Amniotic stem cell (primary cell): ENCODE measurements at regions not wholly inside any gene's neighbourhood (a gene's known extent, or its start where the extent isn't known, plus 50 kb on each side); places are given as distances from the start of the nearest gene placed in this dataset.

Experiments
- DNase-seq: peaks from one replicate; lab custom pipeline; 2025; lab: John Stamatoyannopoulos, UW

DNA sequence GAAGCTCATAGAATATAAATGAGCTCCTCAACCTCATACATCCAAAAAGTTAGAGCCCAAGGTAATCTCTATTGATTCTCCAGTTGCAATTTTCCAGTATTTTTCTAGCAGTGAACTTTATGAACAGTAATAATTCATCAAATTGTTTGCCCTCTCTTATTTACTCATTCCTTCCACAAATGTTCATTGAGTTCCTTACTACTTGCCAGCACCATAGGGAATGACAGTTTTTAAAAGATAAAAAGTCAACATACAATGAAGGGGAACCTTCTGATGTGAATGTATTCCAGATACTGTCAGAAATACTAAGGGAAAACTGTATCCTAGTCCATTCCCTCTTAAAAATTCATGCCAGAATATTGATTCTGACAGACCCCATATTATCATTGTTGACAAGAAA, 277.0 kb upstream of the C1orf87 start:
- DNase-seq, result no peak

DNA sequence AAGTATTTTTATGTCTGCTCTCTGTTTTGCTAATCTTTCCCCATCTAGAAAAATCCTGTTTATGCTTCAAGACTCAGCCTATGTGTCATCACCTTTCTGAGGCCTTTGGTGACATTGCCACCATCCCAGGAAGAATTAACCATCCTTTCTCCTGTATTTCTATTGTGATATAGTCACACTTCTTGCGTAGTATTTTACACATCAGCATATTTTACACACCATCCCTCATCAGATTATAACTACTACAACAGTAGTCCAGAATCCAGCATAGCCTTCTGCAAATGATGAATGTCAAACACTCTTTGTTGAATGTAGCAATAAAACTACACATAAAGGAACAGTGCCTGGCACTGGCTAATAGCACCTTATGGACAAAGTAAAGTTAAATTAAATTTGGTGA, 275.3 kb upstream of the C1orf87 start:
- no peak for DNase-seq

DNA sequence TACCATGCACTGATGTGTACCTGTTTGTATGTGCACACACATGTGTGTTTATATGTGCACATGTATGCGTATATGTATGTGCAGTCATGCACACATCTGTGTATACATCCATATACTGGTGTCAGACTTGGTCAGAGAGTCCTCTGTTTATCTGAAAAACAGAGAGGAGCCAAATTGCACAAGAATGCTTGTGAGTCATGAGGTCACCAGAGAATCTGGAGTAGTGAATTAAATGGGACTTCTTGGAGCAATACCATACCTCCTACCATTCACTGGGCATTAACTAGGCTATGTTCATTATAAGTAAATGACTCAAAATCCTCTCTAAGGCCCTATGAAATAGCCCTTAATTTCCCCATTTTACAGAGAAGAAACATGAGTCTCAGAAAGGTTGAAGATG, 272.1 kb upstream of the C1orf87 start:
- DNase-seq, result no peak

DNA sequence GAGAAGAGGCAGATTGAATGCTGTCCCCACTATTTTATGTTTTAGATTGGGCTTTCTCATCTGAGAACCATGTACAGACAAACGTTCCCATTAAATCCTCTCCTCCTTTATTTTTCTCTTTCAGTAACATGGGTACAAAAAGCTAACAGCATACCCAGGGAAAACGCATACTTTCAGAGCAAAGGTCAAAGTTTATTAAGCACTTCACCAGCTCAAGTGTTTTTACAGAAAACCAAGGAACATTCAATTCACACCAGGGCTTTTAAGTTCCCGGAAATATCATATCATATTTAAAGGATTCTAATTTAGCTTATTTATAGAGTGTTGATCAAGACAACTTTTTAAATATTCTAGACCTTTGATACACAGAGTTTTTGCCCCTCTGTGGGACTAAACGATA, 271.5 kb upstream of the C1orf87 start:
- DNase-seq, result no peak

DNA sequence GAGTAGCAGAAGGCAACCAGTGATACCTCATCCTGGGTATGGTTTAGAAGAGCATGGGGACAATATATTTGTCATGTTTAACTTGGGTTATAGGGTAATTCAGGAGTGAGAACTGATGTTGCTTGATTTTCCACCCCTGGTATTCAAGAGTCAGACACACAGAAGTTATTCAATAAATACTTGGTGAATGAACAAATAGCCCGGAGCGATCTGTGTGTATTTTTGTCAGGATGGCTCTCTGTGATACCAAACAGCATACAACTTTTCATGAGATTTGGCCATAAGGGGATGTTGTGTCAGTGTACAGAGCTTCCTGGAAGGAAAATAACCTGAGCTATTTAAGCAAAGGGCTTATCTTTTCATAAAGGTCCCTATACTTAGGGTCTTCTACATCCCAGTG, 270.2 kb upstream of the C1orf87 start:
- DNase-seq, result no peak

DNA sequence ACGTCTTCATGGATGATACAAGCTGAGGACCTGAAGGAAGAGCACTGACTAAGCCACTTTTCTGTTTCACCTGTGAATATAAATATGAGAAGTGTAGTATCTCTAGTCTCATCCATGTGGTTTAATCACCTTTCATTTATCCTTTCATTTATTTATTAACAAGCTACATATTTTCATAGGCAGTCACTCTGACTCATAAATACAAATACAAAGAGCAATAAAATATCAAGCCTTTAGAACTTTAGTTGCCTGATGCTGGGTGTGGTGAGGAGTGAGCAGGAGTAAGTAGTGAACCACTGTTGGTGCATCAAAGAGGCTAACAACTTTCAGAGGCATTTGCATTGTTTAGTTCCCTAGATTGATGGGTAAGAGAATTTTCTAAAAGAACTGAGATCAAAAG, 269.0 kb upstream of the C1orf87 start:
- no peak for DNase-seq

DNA sequence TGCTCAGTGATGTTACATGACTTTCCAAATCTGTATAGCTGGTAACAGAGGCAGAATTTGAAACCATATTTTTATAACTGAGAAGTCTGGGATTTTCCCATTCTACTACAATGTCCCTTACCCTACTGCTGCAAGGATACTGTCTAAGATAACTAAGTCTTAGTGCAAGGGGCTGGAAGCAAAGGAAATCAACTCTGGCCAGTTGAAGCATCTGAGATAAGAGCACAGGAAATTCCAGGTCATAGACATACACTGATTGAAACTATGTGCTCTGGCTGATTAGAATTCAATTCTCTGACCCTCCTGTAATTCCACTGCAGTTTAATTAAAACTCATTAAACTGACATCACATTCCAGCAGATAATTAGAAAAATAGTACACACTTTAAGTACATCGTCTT, 267.7 kb upstream of the C1orf87 start:
- no peak for DNase-seq

DNA sequence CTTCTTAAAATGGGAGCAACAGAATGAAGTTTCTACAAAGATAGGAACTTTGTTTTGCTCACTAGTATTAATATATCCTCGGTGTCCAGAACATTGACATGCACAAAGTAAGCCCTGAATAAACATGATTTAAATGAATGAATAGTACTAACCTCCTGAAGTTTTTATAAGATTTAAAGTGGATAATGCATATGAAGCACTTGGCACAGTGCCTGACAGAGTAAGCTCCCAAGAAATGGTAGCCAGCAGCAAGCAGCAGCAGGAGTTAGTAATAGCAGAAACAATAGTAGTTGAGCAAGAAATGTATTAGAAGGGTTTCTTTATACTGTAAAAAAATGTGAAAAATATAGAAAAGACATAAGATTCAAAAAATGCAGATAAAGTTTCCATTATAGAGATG, 258.1 kb upstream of the C1orf87 start:
- DNase-seq, result no peak

DNA sequence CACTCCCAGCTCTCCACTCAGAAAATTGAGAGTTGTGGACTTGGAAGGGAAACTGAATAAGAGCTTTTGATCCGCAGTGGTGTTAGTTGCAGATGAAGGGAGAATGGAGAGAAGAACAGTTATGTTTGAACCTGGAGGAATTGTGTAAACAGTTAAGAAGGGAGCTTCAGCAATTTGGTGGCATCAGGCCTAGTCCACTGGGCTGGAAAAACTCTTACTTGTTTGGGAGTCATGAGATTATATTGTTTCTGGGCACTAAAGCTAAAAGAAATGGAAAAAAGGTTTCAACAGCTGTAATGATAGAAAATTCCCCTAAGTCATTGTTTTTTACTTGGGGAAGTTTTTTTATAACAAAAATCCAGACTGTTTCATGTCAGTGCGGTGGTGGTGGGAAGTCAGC, 256.1 kb upstream of the C1orf87 start:
- DNase-seq, result no peak

DNA sequence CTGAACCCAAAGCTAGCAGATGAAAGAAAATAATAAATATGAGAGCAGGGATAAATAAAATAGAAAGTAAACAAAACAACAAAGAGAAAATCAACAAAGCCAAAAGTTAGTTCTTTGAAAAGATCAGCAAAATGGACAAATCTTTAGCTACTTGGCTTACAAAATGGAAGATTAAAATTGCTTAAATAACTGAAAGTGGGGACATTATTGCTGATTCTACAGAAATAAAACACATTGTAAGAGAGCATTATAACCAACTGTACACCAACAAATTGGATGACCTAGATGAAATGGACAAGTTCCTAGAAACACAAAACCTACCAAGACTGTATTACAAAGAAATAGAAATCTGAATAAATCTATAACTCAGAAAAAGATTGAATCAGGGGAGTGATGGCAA, 238.3 kb upstream of the C1orf87 start:
- DNase-seq, result no peak

DNA sequence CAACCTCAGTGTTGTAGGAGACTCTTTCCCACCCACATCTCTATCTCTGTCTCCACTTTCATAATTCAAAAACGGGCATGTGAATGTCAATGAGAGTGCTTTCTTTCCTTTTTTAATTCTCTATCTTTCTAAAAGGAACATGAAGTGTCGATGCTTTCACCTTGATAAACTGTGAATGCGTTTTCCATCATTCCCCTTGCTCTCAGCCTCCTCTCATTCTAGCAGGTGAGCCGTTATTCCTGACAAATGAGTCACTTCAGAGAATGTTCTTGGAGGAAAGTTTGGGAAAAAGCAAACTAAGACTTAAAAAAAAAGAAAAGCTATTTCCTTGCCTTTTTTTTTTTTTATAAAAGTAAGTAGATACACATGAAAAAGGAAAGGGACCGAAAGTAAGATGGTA, 226.0 kb upstream of the C1orf87 start:
- DNase-seq, result no peak

DNA sequence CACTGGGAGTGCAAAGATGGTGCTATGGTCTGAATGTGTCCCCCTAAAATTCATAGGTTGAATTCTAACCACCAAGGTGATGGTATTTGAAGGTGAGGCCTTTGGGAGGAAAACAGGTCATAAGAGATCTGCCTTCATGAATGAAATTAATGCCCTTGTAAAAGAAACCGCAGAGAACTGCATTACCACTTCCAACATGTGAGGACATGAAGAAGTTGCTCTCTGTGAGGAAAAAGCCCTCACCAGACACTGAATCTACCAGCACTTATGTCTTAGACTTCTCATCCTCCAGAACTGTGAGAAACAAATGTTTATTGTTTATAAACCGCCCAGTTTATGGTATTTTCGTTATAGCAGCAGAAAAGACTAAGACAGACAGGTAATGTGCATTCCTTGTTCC, 224.7 kb upstream of the C1orf87 start:
- DNase-seq, result no peak

DNA sequence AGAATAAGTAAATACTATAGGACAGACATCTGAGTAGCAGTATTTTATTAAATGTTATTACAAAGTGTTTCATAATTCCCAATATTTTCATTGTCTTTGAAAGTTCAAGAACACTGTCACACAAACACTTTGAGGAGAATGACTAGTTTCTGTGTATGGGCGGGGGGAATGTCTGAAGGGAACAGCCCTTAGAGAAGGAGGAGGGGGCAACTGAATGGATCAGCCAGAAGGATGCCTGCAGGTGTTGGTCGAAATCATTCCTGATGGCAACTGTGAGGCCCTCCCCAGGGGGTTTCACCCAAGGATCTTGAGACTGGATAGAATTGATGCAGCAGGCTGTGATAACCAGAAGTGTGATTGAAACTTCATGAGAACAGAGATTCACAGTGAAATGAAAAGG, 223.2 kb upstream of the C1orf87 start:
- DNase-seq, result no peak

DNA sequence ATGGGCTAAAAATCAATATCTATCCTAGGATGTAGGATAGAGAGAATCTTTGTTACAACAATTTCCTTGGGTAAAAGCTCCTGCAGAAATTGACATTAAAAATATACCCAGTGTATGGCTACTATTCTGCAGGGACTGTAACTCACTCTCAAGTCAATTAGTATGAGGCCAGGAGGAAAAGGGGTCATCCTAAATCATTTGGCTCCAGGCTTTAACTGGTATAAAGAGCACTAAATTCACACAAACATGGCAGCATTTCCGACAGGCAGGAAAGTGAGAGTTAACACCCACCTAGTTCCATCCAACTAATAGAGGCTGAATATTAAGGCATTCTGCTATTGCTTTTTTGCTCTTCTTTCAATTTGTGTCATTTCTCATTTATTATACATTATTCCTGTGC, 218.6 kb upstream of the C1orf87 start:
- no peak for DNase-seq

DNA sequence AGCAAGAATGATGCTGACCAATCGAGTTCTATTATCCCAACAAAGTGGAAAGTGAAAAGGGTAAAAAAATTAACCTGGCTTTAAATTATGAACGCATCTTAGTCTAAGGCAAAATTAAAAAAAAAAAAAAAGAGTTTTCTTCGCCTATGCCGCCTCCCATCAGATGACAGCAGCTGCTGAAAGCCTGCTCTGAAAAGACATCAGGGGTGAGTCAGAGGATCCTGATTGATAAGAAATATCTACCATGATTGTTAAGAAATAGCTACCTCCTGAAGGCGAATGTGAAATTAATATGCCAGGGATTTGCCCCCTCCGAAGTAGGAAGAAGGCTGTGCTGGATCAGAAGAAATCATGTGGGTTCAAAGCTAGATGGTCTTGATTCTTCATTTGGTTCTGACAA, 216.8 kb upstream of the C1orf87 start:
- no peak for DNase-seq

DNA sequence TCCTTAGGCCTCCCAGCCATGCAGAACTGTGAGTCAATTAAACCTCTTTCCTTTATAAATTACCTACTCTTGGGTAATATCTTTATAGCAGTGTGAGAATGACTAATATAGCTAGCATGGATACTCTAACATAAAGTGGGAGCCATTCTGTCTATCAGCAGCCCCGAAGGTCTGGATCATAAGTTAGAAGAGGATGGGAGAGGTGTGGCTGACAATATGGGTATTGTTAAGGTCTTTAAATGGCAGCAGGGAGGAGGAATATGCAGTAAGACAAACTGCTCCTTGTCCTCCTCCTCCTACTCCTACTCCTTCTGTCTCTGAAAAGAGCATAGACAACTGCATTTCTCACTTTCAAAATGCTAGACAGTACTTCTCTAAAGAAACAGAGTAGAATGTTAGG, 214.0 kb upstream of the C1orf87 start:
- DNase-seq, result no peak

DNA sequence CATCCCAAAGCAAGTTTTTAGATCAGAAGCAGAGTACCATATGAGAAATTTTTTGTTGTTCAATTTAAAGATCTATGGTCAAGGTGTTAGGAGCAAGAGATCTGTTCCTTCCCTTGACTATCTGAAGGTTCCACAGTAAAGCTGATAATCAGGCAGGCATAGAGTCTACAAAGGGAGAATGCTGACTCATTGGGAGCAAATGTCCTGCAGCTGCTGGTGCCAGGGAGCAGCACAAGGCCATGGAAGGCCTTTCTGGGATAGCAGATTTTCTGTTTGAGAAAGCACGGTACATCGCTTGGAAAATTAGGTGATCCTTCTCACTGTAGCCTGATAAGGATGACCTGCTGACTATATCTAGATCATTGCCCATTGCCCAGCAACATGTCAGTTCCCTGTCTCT, 210.1 kb upstream of the C1orf87 start:
- no peak for DNase-seq

DNA sequence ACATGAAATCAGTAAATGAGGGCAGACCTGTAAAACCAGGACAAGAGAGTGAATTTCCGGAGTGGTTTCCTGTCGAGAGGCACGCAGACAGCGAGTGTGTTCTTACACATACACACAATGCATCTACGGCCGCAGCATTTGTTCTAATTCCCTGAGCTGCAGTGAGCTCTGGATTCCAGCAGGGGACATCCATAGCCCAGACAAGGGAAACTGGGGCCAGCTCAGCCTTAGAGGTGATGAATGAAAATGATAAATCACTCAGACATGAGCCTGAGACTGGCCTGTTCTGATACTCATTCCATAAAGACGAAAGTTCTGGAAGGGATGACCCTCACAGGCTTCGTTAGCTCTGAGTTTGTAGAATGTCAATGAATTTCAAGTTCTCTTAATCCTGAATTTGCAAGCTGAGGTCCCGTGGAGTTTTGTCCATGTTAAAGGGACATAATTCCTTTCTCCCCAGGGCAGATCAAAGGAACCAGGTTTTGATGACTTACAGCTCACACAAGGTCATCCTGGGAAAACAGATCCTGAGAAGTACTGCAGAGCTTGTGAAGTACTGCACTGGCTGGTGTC, 207.9 kb upstream of the C1orf87 start:
- peak; percentile 75 for DNase-seq

DNA sequence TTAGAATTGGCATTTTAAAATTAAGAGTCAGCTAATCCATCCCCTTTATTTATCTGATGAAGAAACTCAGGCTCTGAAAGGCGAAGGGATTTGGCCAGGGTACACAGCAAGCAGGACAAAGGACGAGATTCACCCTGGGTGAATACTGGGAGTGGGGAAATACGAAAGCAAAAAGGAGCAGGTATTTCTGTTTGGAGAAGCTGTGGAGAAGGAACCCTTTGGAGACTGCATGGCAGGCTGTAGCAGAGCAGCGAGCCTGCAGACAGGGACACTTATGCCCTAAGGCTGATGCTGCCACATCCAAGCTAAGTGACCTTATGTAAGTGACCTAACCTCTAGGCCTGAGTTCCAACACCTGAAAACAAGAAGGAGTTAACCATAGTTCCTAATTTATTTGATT, 207.2 kb upstream of the C1orf87 start:
- DNase-seq, result no peak

DNA sequence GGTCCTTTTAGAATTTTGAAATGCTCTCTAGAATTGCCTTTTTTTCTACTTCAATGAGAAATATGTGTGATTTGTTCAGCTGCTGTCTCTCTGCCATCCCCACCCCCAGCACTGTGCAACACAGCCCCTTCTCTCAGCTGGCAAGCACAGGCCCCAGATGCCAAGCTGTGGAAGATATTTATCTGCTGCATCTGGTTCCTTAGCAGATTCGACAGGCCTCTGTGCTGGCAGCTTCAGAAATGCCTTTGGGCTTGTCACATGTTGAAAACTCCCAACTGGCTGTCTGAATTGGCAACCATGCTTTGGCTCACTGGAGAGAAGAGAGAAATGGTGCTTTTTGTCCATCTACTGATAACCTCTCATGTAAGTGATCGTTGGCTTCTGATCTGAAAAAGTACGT, 206.7 kb upstream of the C1orf87 start:
- DNase-seq, result no peak

DNA sequence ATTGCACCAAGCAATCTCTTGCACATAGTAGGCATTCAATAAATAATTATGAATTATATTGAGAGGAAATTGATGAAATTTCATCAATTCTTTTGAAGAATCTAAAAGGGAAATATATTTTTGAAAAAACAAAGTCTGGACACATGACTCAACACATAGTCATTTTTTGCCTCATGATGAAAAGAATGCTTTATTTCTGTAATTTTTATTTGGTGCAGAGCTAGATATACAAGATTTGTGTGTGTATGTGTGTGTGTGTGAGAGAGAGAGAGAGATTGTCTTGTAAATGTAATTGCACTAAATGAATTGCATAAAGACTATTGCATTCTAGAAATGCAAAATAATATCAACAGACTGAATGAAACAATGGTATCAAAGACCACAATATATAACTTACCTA, 206.2 kb upstream of the C1orf87 start:
- no peak for DNase-seq

DNA sequence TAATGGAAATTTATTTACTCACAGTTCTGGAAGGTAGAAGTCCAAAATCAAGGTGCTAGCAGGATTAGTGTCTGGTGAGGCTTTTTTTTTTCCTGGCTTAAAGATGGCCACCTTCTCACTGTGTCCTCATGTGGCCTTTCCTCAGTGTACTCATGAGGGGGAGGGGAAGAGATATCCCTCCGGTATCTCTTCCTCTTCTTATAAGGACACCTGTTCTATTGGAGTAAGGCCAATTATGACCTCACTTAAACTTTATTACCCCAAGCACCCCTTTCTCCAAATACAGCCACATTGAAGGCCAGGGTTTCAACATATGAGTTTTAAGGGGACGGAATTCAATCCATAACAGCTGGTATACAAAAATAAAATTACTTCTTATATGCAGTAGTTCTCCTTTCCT, 203.7 kb upstream of the C1orf87 start:
- DNase-seq, result no peak

DNA sequence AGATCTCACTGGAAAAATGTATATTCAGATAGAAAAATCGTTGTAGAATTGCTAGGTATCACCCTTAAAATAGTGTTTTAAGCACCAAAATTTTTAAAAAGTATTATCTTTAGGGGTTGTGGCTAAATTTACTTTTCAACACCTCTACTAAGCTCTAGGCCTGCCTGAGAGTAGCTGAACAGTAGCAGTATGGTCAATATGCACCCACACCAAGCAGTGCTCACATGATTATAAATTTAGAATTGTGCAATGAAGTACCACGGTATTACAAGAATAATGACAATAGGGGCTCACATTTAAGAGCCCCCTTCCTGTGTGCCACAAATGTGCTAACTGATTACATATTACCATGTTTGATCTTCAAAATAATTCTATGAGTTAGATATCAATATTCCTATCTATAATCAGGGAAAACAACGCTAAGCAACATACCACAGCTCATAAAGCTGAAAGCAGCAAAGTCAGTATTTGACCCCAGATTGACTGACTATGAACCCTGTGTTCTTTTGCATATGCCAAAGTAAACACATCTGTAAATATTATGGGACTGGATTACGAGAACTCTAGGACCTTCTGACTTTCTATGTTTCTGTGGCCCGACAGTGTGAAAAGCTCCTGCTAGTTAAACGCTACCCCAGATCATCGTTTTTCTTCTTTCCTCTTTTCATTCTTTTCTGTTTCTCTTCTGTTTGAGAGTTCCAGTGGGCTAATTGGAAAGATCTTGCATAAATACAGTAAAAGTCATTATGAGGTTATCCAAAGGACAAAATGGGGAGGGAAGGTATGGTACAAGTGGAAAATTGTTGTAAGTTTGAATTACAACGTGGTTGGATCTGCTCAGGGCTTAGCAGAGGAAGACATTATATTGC, 201.1 kb upstream of the C1orf87 start:
- DNase-seq, result no peak

DNA sequence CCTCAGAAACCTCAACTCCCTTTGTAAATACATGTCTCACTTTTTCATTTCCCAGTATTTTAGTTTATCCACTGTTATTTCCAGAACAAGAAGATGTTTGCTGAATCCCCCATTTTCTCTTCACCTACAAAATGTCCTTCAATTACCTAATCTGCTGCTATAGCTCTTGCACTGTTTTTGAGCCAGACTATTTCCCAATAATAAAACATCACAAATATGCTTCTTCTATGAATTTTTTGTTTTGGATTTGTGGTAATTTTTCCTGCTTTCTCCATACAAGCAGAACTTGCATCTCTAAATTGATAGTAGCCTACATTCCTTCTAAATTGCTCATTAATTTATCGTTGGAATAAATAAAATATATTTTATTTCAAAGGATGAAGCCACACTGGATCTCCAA, 199.6 kb upstream of the C1orf87 start:
- no peak for DNase-seq
